Peyer's patch (tissue), 4 donors: ENCODE measurements at regions not wholly inside any gene's neighbourhood (a gene's known extent, or its start where the extent isn't known, plus 50 kb on each side); places are given as distances from the start of the nearest gene placed in this dataset.

Experiments
- POLR2A ChIP-seq, 2 donors: fragments of 450-650 bp; IDR thresholded peaks; one replicate each; pipeline ENCODE4 v1.5.1; 2017; ENCODE audit warnings: antibody characterized with exemption in 2 of 2, mild to moderate bottlenecking in 2 of 2, moderate library complexity in 2 of 2
- TF ChIP-seq, protein P1 (sequence below), 6 experiments: fragments of 450-650 bp in 4 of 6; fragments of 200-600 bp in 2 of 6; sonication (generic) in 1 of 6; IDR thresholded peaks; one replicate each; pipeline ENCODE4 v1.5.1; 2017 to 2019; ENCODE audit warnings: antibody characterized with exemption in 6 of 6, mild to moderate bottlenecking in 3 of 6, moderate library complexity in 1 of 6

DNA sequence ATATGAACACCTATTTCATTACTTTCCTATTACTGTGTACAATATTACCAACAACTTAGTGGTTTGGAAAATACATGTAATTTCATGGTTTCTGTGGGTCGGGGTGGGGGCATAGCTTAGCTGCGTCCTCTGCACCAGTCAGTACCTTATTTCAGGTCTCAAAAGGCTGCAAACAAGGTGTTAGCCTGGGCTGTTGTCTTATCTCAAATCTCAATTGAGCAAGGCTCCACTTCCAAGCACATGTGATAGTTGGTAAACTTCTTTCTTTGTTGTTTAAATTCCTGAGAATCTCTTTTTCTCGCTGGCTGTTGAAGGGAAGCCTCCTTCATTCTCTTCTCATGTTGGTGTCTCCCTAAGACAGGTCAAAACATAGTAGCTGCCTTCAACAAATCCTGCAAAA lies 485.4 kb downstream of the AMY1C start:
- TF ChIP-seq, protein P1, sequence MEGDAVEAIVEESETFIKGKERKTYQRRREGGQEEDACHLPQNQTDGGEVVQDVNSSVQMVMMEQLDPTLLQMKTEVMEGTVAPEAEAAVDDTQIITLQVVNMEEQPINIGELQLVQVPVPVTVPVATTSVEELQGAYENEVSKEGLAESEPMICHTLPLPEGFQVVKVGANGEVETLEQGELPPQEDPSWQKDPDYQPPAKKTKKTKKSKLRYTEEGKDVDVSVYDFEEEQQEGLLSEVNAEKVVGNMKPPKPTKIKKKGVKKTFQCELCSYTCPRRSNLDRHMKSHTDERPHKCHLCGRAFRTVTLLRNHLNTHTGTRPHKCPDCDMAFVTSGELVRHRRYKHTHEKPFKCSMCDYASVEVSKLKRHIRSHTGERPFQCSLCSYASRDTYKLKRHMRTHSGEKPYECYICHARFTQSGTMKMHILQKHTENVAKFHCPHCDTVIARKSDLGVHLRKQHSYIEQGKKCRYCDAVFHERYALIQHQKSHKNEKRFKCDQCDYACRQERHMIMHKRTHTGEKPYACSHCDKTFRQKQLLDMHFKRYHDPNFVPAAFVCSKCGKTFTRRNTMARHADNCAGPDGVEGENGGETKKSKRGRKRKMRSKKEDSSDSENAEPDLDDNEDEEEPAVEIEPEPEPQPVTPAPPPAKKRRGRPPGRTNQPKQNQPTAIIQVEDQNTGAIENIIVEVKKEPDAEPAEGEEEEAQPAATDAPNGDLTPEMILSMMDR (IDR thresholded peaks at IDR 0.05): no peak
- TF ChIP-seq POLR2A (IDR thresholded peaks at IDR 0.05): no peak
